Peyer's patch (tissue), 4 donors: ENCODE measurements at regions not wholly inside any gene's neighbourhood (a gene's known extent, or its start where the extent isn't known, plus 50 kb on each side); places are given as distances from the start of the nearest gene placed in this dataset.
"Not testable (repeated sequence)": the region's sequence is repeated elsewhere in the genome, so short reads cannot be mapped to it uniquely, and the experiment has no call there.

Experiments used
- POLR2A ChIP-seq, 2 donors: fragments of 450-650 bp; IDR thresholded peaks; one replicate each; pipeline ENCODE4 v1.5.1; 2017; ENCODE audit warnings: antibody characterized with exemption in 2 of 2, mild to moderate bottlenecking in 2 of 2, moderate library complexity in 2 of 2
- TF ChIP-seq, protein P1 (sequence below), 6 experiments: fragments of 450-650 bp in 4 of 6; fragments of 200-600 bp in 2 of 6; sonication (generic) in 1 of 6; IDR thresholded peaks; one replicate each; pipeline ENCODE4 v1.5.1; 2017 to 2019; ENCODE audit warnings: antibody characterized with exemption in 6 of 6, mild to moderate bottlenecking in 3 of 6, moderate library complexity in 1 of 6

- not testable (repeated sequence) for TF ChIP-seq POLR2A (IDR thresholded peaks at IDR 0.05)
- TF ChIP-seq, protein P1, sequence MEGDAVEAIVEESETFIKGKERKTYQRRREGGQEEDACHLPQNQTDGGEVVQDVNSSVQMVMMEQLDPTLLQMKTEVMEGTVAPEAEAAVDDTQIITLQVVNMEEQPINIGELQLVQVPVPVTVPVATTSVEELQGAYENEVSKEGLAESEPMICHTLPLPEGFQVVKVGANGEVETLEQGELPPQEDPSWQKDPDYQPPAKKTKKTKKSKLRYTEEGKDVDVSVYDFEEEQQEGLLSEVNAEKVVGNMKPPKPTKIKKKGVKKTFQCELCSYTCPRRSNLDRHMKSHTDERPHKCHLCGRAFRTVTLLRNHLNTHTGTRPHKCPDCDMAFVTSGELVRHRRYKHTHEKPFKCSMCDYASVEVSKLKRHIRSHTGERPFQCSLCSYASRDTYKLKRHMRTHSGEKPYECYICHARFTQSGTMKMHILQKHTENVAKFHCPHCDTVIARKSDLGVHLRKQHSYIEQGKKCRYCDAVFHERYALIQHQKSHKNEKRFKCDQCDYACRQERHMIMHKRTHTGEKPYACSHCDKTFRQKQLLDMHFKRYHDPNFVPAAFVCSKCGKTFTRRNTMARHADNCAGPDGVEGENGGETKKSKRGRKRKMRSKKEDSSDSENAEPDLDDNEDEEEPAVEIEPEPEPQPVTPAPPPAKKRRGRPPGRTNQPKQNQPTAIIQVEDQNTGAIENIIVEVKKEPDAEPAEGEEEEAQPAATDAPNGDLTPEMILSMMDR (IDR thresholded peaks at IDR 0.05), result not testable (repeated sequence)
Measured at GRCh38 chr9:104368318-104368717, 135.7 kb upstream of the OR13F1 start.
